ENCODE measurements at regions not wholly inside any gene's neighbourhood (a gene's known extent, or its start where the extent isn't known, plus 50 kb on each side); places are given as distances from the start of the nearest gene placed in this dataset.

DNA sequence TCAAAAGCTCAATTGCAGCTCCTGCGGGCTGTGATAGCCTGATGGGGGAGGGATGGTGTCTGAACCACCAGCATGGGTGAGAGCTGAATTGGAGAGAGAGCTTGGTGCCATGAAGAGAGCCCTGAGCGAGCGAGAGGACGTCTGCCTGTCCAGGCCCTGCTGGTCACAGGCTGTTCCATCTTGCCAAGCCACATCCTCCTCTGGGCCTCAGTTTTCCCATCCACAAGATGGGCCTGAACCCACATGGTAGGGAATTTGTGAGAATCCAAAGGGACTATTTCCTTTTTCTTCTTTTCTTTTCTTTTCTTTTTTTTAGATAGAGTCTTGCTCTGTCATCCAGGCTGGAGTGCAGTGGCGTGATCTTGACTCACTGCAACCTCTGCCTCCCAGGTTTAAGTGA lies 276.4 kb downstream of the VRK1 start:
- TF ChIP-seq CTCF (IDR thresholded peaks at IDR 0.05) (no peak), POLR2A (IDR thresholded peaks at IDR 0.05) (no peak), EP300 (IDR thresholded peaks at IDR 0.05) (no peak)
